Natural killer cell (primary cell): ENCODE measurements at regions not wholly inside any gene's neighbourhood (a gene's known extent, or its start where the extent isn't known, plus 50 kb on each side); places are given as distances from the start of the nearest gene placed in this dataset.

Experiments
- ATAC-seq, 3 donors: fragments of 150-1000 bp in 2 of 3; fragments of 200-7000 bp in 1 of 3; cut with Tn5 transposase; 1 replicate in 1 of 3; 2 replicates in 2 of 3; pipeline ENCODE4 v1.10.0; 2021; ENCODE audit warnings: mild to moderate bottlenecking in 2 of 3, moderate library complexity in 2 of 3
- DNase-seq, 2 donors: peaks; one replicate each; pipeline versions ENCODE4 v3.0.0 to v3.0.0-alpha.2; 2013 to 2021; ENCODE audit warnings: mixed read lengths in 1 of 2
- H3K27ac ChIP-seq: one replicate; pipeline ENCODE4 v1.5.1; 2013; ENCODE audit warnings: mild to moderate bottlenecking, low read length
- H3K27me3 ChIP-seq: one replicate; pipeline ENCODE4 v1.6.1; 2013; ENCODE audit warnings: low read length; ENCODE audit not compliant: control insufficient read depth, insufficient read depth
- H3K36me3 ChIP-seq: one replicate; pipeline ENCODE4 v1.6.1; 2013; ENCODE audit warnings: low read length; ENCODE audit not compliant: control insufficient read depth, insufficient read depth
- H3K4me1 ChIP-seq: one replicate; pipeline ENCODE4 v1.6.1; 2013; ENCODE audit warnings: low read length; ENCODE audit not compliant: control insufficient read depth, insufficient read depth
- H3K4me3 ChIP-seq: one replicate; pipeline ENCODE4 v1.5.1; 2013; ENCODE audit warnings: low read length
- H3K9me3 ChIP-seq: one replicate; pipeline ENCODE4 v1.6.1; 2013; ENCODE audit warnings: low read length; ENCODE audit not compliant: control insufficient read depth, insufficient read depth
- H3K27ac Mint-ChIP-seq, 2 donors: one replicate each; pipeline ENCODE4 v1.8.0; 2022; ENCODE audit warnings: mild to moderate bottlenecking in 2 of 2, mixed read lengths in 2 of 2, moderate library complexity in 1 of 2
- H3K27me3 Mint-ChIP-seq, 2 donors: one replicate each; pipeline ENCODE4 v1.8.0; 2022; ENCODE audit warnings: low read depth in 2 of 2, mixed read lengths in 2 of 2
- H3K36me3 Mint-ChIP-seq: one replicate; pipeline ENCODE4 v1.8.0; 2022; ENCODE audit warnings: mixed read lengths
- H3K4me1 Mint-ChIP-seq, 2 donors: one replicate each; pipeline ENCODE4 v1.8.0; 2022; ENCODE audit warnings: mixed read lengths in 2 of 2
- H3K4me3 Mint-ChIP-seq: one replicate; pipeline ENCODE4 v1.8.0; 2022; ENCODE audit warnings: mild to moderate bottlenecking, moderate library complexity, mixed read lengths
- H3K9me3 Mint-ChIP-seq, 2 donors: one replicate each; pipeline ENCODE4 v1.8.0; 2022; ENCODE audit warnings: mixed read lengths in 2 of 2
- WGBS: methylation state at CpG from one replicate; pipeline ENCODE4 v1.1.7; 2013; ENCODE audit warnings: missing lambda C conversion rate; ENCODE audit not compliant: insufficient coverage; 5-methylcytosine and 5-hydroxymethylcytosine counted together
- intact Hi-C: fragments of 100-400 bp; cut with micrococcal nuclease; formaldehyde crosslinking; loops from one replicate; pipeline ENCODE4 v1.14.2; 2022
- TF ChIP-seq, protein P1 (sequence below): fragments of 200-600 bp; IDR thresholded peaks from one replicate; pipeline ENCODE4 v1.8.0; 2022; ENCODE audit warnings: antibody characterized with exemption

DNA sequence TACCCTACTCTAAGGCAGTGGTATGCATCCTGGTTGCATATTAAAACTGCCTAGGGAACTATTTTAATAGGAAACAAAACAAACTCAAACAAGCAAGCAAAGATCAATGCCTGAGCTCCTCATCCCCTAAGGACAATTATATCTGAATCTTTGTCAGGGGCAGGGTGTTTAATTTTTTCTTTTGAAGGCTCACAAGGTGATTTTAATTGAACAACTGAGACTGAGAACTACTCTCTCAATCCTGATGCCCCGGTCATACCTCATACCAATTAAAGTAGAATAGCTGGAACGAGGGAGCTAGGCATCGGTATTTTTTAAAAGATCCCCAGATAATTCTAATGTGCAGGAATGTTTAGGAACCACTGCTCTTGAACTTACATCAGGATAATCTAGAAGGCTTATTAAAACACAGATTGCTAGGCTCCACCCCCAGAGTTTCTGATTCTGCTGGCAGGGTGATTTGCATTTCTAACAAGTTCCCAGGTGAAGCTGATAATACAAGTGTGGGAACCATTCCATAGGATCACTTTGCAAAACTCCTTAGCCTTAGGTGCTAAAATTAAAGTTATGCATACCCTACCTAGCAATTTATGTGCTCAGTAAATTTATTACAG, 416.5 kb downstream of the GUCY1A2 start:
- Histone ChIP-seq H3K4me3 (no peak overlapping the region), H3K9me3 (no peaks in the 10 kb centered on the region), H3K27ac (no peak overlapping the region), H3K36me3 (no peaks in the 10 kb centered on the region), H3K27me3 (no peaks in the 10 kb centered on the region), H3K4me1 (no peaks in the 10 kb centered on the region)
- Mint-ChIP-seq H3K36me3 (peaks cover 1% of the 10 kb centered on the region), H3K27ac (no peak overlapping the region), H3K4me3 (no peak overlapping the region), H3K4me1 (no peaks in the 10 kb centered on the region), H3K27me3 (no peaks in the 10 kb centered on the region), H3K9me3 (peaks cover 6 to 10% of the 10 kb centered on the region in 2 donors)
- ATAC-seq (no peak), DNase-seq (no peak)
- TF ChIP-seq, protein P1, sequence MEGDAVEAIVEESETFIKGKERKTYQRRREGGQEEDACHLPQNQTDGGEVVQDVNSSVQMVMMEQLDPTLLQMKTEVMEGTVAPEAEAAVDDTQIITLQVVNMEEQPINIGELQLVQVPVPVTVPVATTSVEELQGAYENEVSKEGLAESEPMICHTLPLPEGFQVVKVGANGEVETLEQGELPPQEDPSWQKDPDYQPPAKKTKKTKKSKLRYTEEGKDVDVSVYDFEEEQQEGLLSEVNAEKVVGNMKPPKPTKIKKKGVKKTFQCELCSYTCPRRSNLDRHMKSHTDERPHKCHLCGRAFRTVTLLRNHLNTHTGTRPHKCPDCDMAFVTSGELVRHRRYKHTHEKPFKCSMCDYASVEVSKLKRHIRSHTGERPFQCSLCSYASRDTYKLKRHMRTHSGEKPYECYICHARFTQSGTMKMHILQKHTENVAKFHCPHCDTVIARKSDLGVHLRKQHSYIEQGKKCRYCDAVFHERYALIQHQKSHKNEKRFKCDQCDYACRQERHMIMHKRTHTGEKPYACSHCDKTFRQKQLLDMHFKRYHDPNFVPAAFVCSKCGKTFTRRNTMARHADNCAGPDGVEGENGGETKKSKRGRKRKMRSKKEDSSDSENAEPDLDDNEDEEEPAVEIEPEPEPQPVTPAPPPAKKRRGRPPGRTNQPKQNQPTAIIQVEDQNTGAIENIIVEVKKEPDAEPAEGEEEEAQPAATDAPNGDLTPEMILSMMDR = no peak
- intact Hi-C loops = no loop called here
- WGBS = 80% methylated on average over 2 of the region's 3 CpGs

DNA sequence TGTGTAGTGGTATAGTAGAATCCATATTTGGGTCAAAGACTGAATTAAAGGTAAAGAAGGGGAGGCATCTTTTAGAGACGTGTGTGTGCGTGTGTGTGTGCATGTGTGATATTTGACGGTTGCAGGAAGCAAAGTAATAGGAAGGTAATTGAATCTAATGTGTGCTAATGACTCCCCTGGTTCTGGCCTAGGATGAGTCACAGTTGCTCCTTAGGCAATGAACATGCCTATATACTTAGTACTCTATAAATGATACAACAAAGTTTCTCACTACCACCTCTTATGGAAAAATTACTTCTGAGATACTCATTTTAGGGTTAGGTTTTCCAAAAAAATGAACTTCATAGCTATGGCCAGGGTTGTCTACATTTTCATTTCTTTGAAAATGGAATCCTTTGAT, 409.6 kb downstream of the GUCY1A2 start:
- Mint-ChIP-seq H3K36me3 (peaks cover 16% of the 10 kb centered on the region), H3K4me1 (no peaks in the 10 kb centered on the region), H3K9me3 (peaks cover 24 to 27% of the 10 kb centered on the region in 2 donors), H3K27ac (no peak overlapping the region), H3K27me3 (no peaks in the 10 kb centered on the region), H3K4me3 (no peak overlapping the region)
- Histone ChIP-seq H3K36me3 (no peaks in the 10 kb centered on the region), H3K4me3 (no peak overlapping the region), H3K4me1 (no peaks in the 10 kb centered on the region), H3K9me3 (peaks cover 3% of the 10 kb centered on the region), H3K27me3 (no peaks in the 10 kb centered on the region), H3K27ac (no peak overlapping the region)
- ATAC-seq (no peak), DNase-seq (no peak)
- WGBS = 95% methylated on average over 3 of the region's 3 CpGs
- TF ChIP-seq, protein P1 = no peak
- intact Hi-C loops = no loop called here

DNA sequence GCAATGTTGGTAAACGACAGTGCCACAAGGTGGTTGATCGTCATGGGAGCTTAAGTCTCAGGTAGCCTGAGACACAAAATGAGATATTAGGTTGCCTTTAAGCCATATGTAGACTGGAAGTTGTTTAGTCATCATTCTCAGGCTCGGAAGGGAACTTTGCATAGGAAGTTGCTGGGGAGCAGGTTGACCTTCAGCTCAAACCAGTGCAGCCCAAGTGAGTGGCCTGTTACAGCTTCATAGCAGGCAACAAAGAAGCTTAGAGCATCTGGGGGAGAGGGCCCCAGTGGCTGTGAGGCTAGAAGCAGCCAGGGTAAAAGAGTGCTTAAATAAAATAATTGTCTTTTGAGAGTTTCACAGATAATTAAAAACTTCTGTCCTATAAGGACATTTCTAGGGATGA, 404.0 kb downstream of the GUCY1A2 start:
- Histone ChIP-seq H3K36me3 (no peaks in the 10 kb centered on the region), H3K27ac (no peak overlapping the region), H3K27me3 (no peaks in the 10 kb centered on the region), H3K4me1 (no peaks in the 10 kb centered on the region), H3K9me3 (peaks cover 3% of the 10 kb centered on the region), H3K4me3 (no peak overlapping the region)
- Mint-ChIP-seq H3K36me3 (peaks cover 5% of the 10 kb centered on the region), H3K27me3 (no peaks in the 10 kb centered on the region), H3K9me3 (peaks cover 17 to 22% of the 10 kb centered on the region in 2 donors), H3K4me3 (no peak overlapping the region), H3K27ac (no peak overlapping the region), H3K4me1 (no peaks in the 10 kb centered on the region)
- TF ChIP-seq, protein P1 = no peak
- ATAC-seq (no peak), DNase-seq (no peak)
- intact Hi-C loops = no loop called here
- WGBS = 63% methylated on average over 3 of the region's 3 CpGs

DNA sequence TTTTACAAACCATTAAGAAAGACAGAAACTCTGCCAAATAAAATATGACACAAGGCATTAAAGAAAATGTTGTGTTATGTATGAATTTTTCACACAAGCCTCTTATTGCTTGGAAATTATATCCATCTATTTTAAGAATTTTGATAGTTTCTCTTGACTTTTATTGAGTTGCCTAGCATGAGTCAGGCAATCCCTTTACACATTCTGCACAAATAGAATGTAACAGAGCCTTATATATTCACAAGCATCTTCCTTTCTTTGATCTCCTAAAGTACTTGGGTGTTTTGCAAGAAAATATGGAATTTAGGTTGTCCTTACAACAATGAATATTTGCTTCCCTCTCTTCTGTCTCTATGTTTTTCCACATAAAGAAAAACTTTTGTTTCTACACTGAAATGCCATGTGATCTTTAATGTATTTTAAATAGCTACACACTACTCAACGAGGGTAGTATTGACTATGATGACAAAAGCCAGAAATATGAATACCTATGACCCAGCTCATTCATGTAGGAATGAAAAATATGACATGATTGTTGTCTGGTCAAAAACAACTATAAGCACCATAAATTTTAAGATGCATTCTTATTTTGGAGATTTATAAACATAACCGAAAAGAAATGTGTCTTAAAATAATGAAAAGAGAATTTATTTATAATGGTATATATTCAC, 398.8 kb downstream of the GUCY1A2 start:
- no peaks in the 10 kb centered on the region for H3K36me3 ChIP-seq
- no peak overlapping the region for H3K4me3 ChIP-seq
- H3K4me3 Mint-ChIP-seq = no peak overlapping the region
- H3K27ac Mint-ChIP-seq = no peak overlapping the region
- H3K9me3 ChIP-seq = no peaks in the 10 kb centered on the region
- intact Hi-C loops = no loop called here
- no CpG with 5 or more reads among the region's 2 CpGs for WGBS
- peaks cover 20% of the 10 kb centered on the region in 2 donors for H3K9me3 Mint-ChIP-seq
- no peak for ATAC-seq
- H3K4me1 Mint-ChIP-seq = no peaks in the 10 kb centered on the region
- no peaks in the 10 kb centered on the region for H3K36me3 Mint-ChIP-seq
- H3K27ac ChIP-seq = no peak overlapping the region
- no peak for DNase-seq
- no peaks in the 10 kb centered on the region for H3K4me1 ChIP-seq
- no peaks in the 10 kb centered on the region for H3K27me3 Mint-ChIP-seq
- TF ChIP-seq, protein P1 = no peak
- H3K27me3 ChIP-seq = no peaks in the 10 kb centered on the region
